HUES48 (cell line): ENCODE measurements at regions not wholly inside any gene's neighbourhood (a gene's known extent, or its start where the extent isn't known, plus 50 kb on each side); places are given as distances from the start of the nearest gene placed in this dataset.

ENCODE experiments used
- H3K27ac ChIP-seq: one replicate; pipeline ENCODE4 v1.7.0; 2013; ENCODE audit warnings: low read depth, low read length, inconsistent platforms
- H3K27me3 ChIP-seq: 2 replicates; pipeline ENCODE4 v1.6.1; 2013; ENCODE audit warnings: mild to moderate bottlenecking, low read length; ENCODE audit not compliant: control insufficient read depth, insufficient read depth
- H3K36me3 ChIP-seq: 2 replicates; pipeline ENCODE4 v1.6.1; 2013; ENCODE audit warnings: low read length; ENCODE audit not compliant: control insufficient read depth, insufficient read depth
- H3K4me1 ChIP-seq: 2 replicates; pipeline ENCODE4 v1.6.1; 2013; ENCODE audit warnings: mild to moderate bottlenecking, low read length; ENCODE audit not compliant: control insufficient read depth, insufficient read depth
- H3K4me3 ChIP-seq: 2 replicates; pipeline ENCODE4 v1.5.1; 2013; ENCODE audit warnings: mild to moderate bottlenecking, low read depth, low read length
- H3K9ac ChIP-seq: 2 replicates; pipeline ENCODE4 v1.6.1; 2013; ENCODE audit warnings: mild to moderate bottlenecking, low read depth, low read length, moderate library complexity
- H3K9me3 ChIP-seq: 2 replicates; pipeline ENCODE4 v1.6.1; 2013; ENCODE audit warnings: low read length; ENCODE audit not compliant: control insufficient read depth, insufficient read depth

GRCh38 chr9:119601632-119602031 is 232.4 kb upstream of the BRINP1 start:
- H3K36me3 ChIP-seq = no peaks in the 10 kb centered on the region
- H3K27ac ChIP-seq = no peak overlapping the region
- H3K4me1 ChIP-seq = no peaks in the 10 kb centered on the region
- no peaks in the 10 kb centered on the region; the same call in 1 of the 2 replicates for H3K9me3 ChIP-seq
- H3K4me3 ChIP-seq = no peak overlapping the region
- H3K9ac ChIP-seq = no peak overlapping the region
- H3K27me3 ChIP-seq = no peaks in the 10 kb centered on the region

DNA sequence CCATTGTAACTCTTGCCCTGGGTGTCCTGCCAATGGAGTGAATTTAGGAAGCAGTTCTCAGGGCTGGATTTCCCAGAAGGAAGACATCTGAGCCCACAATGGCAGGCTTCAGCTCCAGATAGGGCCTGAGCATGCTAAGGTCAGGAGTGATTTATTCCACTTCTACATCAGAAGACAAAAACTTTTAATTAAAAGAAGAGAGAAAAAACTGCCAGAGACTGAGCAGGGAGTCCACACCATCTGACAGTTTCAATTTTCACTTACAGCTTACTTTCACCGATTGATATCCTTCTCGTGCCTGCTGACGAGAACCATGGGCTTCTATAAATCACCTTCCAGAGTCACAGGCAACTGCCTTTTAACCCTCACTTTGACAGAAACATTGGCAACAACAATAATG is 228.3 kb upstream of the BRINP1 start:
- H3K4me3 ChIP-seq = no peak overlapping the region
- no peak overlapping the region for H3K27ac ChIP-seq
- H3K27me3 ChIP-seq = no peaks in the 10 kb centered on the region
- no peaks in the 10 kb centered on the region for H3K36me3 ChIP-seq
- no peak overlapping the region for H3K9ac ChIP-seq
- peaks cover 5% of the 10 kb centered on the region; the same call in 1 of the 2 replicates for H3K4me1 ChIP-seq
- no peaks in the 10 kb centered on the region for H3K9me3 ChIP-seq

- H3K9ac ChIP-seq = no peak overlapping the region
- no peaks in the 10 kb centered on the region for H3K27me3 ChIP-seq
- no peak overlapping the region for H3K27ac ChIP-seq
- H3K9me3 ChIP-seq = no peaks in the 10 kb centered on the region
- no peak overlapping the region for H3K4me3 ChIP-seq
- H3K4me1 ChIP-seq = peaks cover 5% of the 10 kb centered on the region; the same call in 1 of the 2 replicates
- H3K36me3 ChIP-seq = no peaks in the 10 kb centered on the region
Measured at GRCh38 chr9:119596703-119597102, 227.5 kb upstream of the BRINP1 start.

GRCh38 chr9:119588874-119589744 is 219.9 kb upstream of the BRINP1 start:
- Histone ChIP-seq H3K4me1 (peaks cover 9% of the 10 kb centered on the region; the same call in 1 of the 2 replicates), H3K4me3 (no peak overlapping the region), H3K9ac (no peak overlapping the region), H3K27me3 (no peaks in the 10 kb centered on the region), H3K9me3 (no peaks in the 10 kb centered on the region), H3K27ac (no peak overlapping the region), H3K36me3 (no peaks in the 10 kb centered on the region)

GRCh38 chr9:119577881-119578280 is 208.6 kb upstream of the BRINP1 start:
- Histone ChIP-seq H3K36me3 (no peaks in the 10 kb centered on the region), H3K4me3 (no peak overlapping the region), H3K27me3 (no peaks in the 10 kb centered on the region), H3K9me3 (no peaks in the 10 kb centered on the region), H3K27ac (no peak overlapping the region), H3K4me1 (no peaks in the 10 kb centered on the region), H3K9ac (no peak overlapping the region)

DNA sequence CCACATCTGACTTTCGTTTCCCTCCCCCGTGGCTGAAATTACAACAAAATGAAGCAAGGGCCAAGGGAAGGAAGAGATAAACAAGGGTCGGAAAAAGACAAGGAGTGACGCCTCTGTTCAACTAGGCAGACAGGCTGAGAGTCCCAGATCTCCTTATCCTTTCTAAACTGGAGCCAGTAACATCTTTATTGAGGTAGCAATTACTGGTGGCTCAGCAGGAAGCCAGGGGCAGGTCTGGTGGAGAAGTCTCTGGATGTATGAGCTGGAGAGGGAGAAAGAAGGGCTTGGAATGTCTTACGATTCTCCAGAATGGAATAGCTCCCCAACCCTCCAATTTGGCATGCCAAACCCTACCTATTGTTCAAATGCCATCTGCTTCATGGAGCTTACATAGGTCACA is 190.8 kb upstream of the BRINP1 start:
- no peak overlapping the region for H3K4me3 ChIP-seq
- H3K27ac ChIP-seq = no peak overlapping the region
- H3K9ac ChIP-seq = no peak overlapping the region

GRCh38 chr9:119559056-119559455 is 189.8 kb upstream of the BRINP1 start:
- Histone ChIP-seq H3K4me3 (no peak overlapping the region), H3K4me1 (peaks cover 3% of the 10 kb centered on the region), H3K9ac (no peak overlapping the region), H3K9me3 (no peaks in the 10 kb centered on the region), H3K27me3 (0 out of 2 replicates have a peak, but pooled peaks cover 3% of the 10 kb centered on the region), H3K27ac (no peak overlapping the region), H3K36me3 (no peaks in the 10 kb centered on the region)

More for the DNA sequence above, 190.8 kb upstream of the BRINP1 start:
- no peaks in the 10 kb centered on the region for H3K36me3 ChIP-seq
- H3K4me1 ChIP-seq = peaks cover 3% of the 10 kb centered on the region
- 0 out of 2 replicates have a peak, but pooled peaks cover 3% of the 10 kb centered on the region for H3K27me3 ChIP-seq
- H3K9me3 ChIP-seq = no peaks in the 10 kb centered on the region

DNA sequence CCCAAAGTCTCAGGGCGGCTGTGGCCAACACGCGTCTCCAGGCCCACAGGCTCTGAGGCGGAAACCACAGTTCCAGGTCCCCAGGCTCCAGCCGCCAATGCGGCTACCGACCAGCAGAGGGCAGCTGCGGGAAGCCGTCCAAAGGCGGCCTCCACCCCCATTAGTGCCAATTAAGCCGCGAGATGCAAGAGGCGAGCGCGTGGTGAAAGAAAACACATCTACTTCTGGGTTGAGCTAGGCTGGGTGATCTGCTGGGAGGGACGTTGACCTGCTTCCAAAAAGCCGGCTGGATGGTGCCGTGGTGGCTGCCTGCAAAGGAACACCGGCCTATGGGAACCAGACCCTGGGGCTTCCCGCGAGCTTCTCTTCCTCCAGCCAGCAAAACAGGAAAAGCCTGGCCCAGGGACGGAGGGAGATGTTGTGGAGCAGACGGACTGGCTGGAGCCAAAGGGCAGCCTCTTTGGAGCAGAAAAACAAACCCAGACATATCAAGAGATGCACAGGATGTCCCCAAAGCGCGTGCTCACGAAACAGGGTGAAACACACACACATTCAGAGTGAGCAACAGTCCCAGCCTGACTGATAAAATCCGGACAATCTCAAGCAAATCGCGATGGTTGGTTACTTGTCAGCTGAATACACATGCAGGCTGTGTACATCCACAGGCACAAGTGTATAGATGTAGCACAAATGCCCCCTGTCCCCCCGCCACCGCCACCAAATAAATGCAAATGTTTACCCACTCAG is 187.1 kb upstream of the BRINP1 start:
- H3K36me3 ChIP-seq = no peaks in the 10 kb centered on the region
- H3K9ac ChIP-seq = 0 out of 2 replicates have a peak overlapping the region, but pooled peaks have one; percentile 12
- peaks cover 3% of the 10 kb centered on the region for H3K4me1 ChIP-seq
- no peak overlapping the region for H3K27ac ChIP-seq
- H3K4me3 ChIP-seq = peak overlapping the region; percentile 47; the same call in 1 of the 2 replicates
- 0 out of 2 replicates have a peak, but pooled peaks cover 3% of the 10 kb centered on the region for H3K27me3 ChIP-seq
- H3K9me3 ChIP-seq = no peaks in the 10 kb centered on the region

DNA sequence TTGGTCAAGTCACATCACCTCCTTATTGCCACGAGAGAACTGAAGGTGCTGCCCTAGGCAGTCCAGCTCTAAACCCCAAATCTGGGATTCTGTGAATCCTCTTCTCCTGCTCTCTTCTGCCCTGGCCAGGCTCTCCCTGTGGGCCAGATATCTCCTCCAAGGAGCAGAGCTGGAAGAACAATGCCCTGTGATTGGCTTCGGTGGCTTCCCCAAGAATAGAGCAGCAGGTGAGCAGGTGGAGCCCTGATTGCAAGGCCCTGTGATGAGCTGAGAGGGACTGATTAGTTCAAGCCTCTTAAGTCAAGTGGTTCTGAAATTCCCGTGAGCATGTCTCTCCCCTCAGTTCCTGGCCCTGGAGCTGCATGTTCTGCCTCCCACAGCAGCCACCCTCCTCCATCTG is 175.3 kb upstream of the BRINP1 start:
- H3K4me3 ChIP-seq = no peak overlapping the region
- H3K27ac ChIP-seq = no peak overlapping the region
- no peaks in the 10 kb centered on the region for H3K27me3 ChIP-seq
- H3K9ac ChIP-seq = no peak overlapping the region
- no peaks in the 10 kb centered on the region for H3K9me3 ChIP-seq
- no peaks in the 10 kb centered on the region for H3K36me3 ChIP-seq
- H3K4me1 ChIP-seq = no peaks in the 10 kb centered on the region

- Histone ChIP-seq H3K36me3 (no peaks in the 10 kb centered on the region), H3K4me1 (peaks cover 11% of the 10 kb centered on the region), H3K27ac (no peak overlapping the region), H3K9ac (no peak overlapping the region), H3K4me3 (no peak overlapping the region), H3K9me3 (no peaks in the 10 kb centered on the region), H3K27me3 (no peaks in the 10 kb centered on the region)
Measured at GRCh38 chr9:119537138-119537537, 167.9 kb upstream of the BRINP1 start.

DNA sequence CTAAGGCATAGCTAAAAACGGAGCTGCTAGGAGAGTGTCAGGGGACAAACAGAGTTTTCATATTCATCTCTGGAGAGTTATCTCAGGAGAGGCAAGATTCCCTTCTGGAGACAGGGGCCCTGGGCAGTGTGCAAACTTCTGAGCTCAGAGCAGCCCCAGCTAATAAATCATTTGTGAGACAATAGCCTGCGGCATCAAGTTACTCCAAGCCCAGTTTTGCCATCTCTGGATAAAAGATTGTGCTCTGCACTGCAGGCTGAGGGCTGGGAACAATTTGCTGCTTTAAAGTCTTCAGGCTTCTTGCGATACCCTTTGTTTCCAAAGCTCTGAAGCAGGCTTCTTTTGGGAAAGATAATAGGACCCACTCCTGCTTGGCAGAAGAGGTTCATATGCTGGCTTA is 164.3 kb upstream of the BRINP1 start:
- Histone ChIP-seq H3K4me3 (no peak overlapping the region), H3K36me3 (no peaks in the 10 kb centered on the region), H3K9me3 (no peaks in the 10 kb centered on the region), H3K4me1 (peaks cover 11% of the 10 kb centered on the region), H3K9ac (no peak overlapping the region), H3K27ac (no peak overlapping the region), H3K27me3 (no peaks in the 10 kb centered on the region)
